ENCODE measurements at regions not wholly inside any gene's neighbourhood (a gene's known extent, or its start where the extent isn't known, plus 50 kb on each side); places are given as distances from the start of the nearest gene placed in this dataset.
"Not testable (repeated sequence)": the region's sequence is repeated elsewhere in the genome, so short reads cannot be mapped to it uniquely, and the experiment has no call there.

DNA sequence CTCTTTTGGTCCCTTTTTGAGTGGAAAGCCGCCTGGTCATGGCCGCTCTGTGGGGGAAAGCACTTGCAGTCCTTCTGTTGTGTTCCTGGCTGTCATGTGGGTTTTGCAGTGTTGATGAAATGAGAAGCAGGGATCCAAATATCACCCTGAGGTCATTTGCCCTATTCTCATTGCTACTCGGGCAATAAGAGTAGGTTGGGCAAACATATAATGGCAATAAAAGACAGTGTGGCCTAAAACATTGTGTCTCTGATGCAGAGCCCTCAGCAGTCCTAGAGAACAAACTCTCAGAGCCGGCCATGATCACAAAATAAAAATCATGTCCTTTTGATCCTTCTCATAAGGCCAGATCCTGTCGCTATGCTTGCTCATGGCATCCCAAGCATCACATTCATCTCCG is 361.1 kb upstream of the KLF4 start:
- DNase-seq, result no peak

DNA sequence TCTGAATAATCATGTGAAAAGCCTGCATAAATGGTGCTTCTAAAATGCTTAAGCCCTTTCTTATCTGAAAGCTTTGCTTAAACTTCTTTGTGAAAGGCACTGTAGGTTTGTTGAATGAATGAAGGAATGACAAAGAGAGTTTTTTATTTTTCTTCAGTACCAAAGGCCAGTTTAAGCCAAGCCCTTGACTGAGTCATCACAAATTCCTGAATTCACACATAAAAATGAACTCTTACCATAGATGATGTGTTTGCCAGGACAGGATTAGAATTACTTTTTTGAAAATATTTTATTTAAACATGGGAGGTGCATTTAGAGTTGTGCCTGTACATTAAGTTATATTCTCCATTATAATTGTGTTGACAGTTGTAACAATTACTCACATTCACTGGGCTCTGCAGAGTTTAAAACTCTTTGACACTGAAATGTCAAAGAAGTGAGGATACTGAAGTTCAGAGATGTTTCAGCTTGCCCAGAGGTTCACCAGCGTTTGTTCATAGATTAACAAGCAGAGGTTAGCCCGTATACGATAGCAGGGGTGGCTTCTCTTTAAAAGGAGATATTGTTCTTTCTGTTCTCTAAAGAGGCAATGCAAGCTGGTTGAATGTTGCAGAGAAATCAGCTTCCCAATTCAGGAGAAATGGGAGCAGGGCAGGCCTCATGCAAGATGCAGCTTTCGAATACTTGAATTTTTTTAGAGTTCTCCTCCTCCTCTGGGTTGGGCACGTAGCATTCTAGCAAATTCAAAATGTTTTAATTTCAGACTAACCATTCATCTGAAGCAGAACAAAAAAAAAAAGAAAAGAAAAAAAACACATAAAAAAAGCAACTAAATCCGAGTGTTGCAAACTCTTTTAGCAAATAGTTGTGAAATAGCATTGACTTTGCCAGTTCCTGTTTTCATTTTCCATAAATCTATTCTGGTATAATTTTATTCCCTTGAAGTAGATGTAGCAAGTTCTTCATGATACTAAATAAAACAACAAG is 358.7 kb upstream of the KLF4 start:
- DNase-seq, result no peak

DNA sequence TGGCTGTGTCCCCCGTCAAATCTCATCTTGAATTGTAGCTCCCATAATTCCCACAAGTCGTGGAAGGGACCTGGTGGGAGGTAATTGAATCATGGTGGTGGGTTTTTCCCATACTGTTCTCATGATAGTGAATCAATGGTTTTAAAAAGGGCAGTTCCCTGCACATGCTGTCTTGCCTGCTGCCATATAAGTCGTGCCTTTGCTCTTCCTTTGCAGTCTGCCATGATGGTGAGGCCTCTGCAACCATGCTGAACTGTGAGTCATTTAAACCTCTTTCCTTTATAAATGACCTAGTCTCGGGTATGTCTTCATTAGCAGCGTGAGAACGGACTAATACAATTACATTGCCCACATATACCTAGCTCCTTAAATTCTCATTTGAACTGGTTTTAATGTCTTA is 353.0 kb upstream of the KLF4 start:
- DNase-seq, result no peak

DNA sequence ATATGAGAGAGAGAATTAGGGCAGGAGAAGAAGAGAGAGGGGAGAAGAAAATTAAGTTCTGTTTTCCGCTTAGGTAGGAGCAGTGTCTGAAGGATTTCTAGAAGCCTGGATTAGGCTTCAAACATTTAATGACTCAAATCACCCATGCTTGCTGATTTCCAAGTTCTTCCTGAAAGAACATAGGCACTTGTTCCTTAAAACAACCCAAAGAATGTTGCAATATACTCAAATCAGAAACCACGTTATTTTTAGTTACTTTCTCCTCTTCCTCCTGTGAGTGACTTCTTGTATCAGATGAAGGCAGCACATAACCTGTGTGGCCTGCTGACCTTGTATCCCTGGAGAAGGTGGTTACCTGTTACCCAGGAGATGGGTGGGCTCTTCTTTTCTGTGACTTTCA is 351.5 kb upstream of the KLF4 start:
- DNase-seq, result no peak

DNA sequence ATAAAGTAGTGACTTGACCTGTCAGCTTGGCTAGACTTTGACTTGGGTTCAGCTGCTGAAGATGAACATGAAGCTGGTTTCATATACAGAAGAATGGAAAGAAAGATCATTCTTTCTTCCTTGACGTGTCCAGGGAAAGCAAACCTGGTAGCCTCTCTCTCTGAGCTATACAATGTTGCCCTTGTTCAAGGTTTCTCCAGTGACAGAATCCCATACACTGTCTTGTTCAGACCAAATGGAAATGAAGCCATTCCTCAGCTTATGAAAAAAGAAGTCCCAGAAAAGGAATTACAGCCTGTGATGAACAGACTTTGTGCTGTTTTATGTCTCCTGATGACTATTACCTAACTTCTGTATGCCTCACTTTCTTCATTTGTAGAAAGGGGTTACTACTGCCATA is 349.8 kb upstream of the KLF4 start:
- DNase-seq, result no peak

DNA sequence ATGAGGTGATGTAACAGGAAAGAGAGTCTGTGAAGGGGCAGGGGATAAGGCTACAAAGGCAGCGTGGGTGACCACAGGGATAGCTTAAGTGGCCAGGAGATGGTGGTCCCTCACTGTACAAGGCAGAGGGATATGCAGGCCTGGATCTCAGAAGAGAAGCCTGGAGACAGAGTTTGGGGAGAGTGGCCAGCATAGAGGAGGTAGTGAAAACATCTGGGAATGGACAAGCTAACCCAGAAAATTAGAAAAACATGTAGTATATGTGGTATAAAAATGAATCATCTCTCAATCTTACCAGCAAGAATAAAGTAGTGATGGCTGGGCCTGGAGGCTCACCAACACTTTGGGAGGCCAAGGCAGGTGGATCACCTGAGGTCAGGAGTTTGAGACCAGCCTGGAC is 349.2 kb upstream of the KLF4 start:
- no peak for DNase-seq

DNA sequence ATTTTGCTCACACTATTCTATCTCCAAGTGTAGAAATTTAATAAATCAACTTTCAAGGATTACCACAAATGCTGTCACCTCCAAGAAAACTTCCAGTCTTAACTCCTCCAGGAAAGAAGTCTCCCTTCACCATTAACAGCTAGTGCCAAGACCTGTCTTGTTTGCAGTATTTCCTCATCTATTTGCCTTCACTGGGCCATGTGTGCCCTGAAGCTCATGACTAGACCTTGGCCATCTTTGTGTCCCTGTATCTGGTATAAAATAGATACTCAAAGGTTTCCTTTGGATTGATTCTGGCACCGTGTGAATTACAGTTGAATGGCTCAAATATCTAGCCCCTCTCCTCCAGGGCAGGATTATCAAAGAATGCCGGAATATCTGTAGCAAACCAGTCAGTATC is 346.7 kb upstream of the KLF4 start:
- DNase-seq, result no peak

DNA sequence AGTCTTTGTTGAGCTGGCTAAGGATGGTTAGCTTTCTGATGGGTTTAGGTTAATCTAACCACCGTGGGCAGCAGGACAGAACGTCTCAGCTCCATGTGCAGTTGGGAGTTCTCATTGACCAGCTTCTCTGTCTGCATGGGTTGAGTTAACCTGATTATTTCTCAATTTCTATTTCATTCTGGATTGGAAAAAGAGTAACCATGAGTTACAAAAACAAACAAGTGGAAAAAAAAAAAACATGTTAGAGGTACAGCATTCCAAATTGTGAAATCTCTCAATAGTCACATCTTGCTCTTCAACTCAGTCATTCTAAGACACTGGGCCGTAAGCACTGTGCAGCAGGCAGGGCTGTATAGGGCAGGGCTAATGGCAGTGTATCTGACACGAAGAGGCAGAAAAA is 343.7 kb upstream of the KLF4 start:
- no peak for DNase-seq

DNA sequence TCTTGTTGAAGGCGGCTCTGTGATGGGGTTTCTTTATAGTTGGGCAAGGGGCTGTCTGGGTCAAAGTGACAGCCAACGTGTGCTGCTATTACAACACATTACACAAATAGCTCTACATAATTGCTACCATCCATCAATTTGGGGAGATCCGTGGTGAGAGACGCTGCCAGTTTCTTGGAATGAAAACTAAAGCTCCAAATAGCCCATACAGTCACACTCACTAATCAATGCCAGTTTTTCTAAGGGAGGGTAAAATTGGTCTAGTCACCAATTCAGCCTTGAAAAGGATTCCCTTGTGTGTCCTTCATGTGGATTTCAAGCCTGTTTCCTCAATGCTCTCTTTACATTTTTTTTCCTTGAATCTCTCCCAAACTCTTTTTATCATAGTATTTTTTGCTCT is 343.3 kb upstream of the KLF4 start:
- no peak for DNase-seq

DNA sequence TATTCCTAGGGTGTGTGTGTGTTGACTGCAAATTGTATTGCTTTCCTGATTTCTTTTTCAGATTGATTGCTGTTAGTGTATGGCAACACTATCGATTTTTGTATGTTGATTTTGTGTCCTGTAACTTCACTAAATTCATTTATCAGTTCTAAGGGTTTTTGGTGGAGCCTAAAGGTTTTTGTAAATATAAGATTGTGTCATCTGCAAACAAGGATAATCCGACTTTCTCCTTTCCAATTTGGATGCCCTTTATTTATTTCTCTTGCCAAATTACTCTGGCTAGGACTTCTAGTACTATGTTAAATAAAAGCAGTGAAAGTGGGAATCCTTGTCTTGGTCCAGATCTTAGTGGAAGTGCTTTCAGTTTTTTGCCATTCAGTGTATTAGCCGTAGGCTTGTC is 340.9 kb upstream of the KLF4 start:
- no peak for DNase-seq

DNA sequence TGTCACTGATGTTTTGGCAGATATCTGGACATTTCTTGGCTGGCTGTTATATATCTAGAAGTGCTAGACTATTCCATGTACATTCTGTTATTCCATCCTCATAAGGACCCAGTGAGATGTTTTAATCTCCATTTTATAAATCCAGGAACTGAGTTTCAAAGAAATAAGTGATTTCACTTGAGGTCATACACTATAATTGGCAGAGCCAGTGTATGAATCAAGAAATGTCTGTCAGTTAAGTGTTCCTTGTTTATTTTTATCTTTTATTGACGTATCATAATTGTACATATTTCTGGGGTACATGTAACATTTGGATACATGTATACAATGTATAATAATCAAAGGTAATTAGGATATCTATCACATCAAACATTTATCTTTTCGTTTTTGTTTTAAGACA is 338.3 kb upstream of the KLF4 start:
- no peak for DNase-seq

DNA sequence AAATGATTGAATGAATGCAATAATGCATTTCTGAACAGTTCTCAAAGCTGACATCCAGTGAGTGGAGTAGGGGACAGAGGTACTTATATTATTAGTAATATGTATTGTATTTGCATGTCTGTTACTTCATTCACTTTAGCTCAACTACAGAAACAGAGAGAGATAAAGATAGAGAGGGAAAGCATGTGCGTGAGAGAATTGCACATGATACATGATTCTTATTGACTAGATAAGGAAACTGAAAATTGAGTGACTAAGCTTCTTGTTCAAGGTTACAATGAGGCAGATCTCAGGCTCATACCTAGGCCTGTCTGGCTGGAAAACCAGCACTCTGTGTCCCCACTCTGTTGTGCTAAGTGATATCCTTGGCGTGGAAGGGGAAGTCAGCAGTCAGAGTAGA is 337.7 kb upstream of the KLF4 start:
- DNase-seq, result no peak

DNA sequence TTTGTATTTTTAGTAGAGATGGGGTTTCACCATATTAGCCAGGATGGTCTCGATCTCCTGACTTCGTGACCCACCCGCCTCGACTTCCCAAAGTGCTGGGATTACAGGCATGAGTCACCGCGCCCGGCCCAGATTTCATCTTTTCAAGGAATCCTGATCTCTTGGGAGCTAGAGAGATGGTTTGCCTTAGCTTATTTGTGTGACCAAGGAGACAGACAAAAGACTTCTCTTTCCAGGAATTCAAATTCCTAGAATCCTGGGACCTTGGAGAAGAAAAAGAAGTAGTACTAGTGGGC is 337.1 kb upstream of the KLF4 start:
- not testable (repeated sequence) for DNase-seq

DNA sequence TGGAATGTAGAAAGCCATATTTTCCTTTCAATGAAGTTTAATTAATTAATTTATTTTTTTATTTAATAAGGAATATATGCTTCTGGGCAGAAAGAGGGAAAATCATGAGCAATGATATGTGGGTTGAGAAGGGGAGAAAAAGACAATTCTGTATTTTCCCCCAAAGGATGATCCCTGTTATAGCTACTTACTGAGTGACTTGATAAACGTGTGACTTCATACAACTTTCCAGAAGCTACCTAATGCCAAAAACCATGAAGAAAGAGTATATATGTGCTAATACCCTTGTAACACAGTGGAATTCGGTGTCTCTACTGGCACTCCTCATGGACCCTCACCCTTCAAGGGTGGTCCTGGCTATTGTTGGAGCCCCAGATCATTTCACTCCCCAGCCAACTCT is 335.0 kb upstream of the KLF4 start:
- DNase-seq, result no peak

DNA sequence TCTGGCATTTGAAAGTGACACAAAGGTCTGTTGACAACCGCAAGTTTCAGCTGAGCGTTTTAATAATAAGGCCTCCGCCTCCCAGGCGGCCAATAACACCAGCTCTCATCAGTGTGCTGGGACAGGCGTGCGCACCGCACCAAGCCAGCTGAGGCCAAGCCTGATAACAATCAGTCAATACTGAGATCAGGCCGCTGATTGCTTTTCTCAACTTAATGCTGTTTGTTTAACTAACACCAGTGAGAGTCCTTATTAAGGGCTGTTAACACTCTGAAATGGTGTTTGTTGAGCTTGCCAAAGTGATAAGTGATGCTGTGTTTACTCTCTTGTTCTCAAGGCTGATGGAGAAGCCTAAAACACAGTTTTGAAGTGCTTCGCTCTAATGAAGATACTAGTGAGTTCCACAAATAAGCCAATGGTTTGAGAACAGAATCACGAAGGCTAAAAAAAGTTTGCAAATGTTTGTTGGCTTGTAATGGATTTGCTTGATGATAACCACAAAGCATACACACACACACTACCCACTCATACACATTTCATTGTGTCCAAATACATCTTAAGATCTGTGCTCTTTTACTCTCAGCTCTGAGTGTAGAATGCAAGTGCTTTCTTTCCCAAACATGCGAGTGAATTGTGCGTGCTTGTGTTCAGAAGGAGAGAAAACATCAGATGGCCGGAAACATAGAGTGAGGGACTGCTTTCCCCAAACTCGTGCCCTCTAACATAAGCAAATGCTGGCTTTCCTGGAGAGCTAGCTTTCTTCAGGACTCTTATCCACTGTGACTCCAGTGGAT is 330.4 kb upstream of the KLF4 start:
- DNase-seq, result no peak

DNA sequence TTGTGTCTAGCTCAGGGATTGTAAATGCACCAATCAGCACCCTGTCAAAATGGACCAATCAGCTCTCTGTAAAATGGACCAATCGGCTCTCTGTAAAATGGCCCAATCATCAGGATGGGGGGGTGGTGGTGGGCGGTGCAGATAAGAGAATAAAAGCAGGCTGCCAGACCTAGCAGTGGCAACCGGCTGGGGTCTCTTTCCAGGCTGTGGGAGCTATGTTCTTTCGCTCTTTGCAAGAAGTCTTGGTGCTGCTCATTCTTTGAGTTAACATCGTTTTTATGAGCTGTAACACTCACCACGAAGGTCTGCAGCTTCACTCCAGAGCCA is 328.9 kb upstream of the KLF4 start:
- not testable (repeated sequence) for DNase-seq

DNA sequence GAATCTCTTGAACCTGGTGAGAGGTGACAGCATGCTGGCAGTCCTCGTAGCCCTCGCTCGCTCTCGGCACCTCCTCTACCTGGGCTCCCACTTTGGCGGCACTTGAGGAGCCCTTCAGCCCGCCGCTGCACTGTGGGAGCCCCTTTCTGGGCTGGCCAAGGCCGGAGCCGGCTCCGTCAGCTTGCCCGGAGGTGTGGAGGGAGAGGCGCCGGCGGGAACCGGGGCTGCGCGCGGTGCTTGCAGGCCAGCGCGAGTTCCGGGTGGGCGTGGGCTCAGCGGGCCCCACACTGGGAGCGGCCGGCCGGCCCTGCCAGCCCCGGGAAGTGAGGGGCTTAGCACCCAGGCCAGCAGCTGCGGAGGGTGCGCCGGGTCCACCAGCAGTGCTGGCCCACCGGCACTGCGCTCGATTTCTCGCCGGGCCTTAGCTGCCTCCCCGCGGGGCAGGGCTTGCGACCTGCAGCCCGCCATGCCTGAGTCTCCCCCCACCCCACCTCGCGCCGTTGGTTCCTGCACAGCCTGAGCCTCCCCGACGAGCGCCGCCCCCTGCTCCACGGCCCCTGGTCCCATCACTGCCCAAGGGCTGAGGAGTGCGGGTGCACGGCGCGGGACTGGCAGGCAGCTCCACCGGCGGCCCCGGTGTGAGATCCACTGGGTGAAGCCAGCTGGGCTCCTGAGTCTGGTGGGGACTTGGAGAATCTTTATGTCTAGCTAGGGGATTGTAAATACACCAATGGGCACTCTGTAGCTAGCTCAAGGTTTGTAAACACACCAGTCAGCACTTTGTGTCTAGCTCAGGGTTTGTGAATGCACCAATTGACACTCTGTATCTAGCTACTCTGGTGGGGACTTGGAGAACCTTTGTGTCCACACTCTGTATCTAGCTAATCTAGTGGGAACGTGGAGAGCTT is 328.3 kb upstream of the KLF4 start:
- not testable (repeated sequence) for DNase-seq

DNA sequence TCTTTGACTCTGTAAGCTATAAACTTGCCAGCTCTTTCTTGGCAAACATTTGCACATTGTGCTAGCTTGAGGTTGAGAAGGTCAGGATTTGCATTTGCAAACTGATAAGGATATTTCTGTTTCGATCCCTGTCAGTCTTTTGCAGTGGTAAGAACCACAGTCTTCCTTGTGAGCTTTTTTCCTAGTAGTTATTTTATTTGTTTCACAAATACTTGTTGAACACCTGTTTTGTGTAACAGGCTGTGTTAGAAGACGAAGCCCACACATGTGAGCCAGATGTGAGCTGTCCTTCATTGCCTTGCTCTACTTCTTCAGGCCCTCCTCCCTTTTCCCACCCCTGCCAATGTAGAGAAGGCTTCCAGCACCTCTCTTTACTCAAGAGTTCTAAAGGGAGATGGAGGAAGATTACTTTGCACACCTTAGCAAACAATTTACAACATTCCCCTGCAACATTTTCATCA is 327.0 kb upstream of the KLF4 start:
- no peak for DNase-seq

DNA sequence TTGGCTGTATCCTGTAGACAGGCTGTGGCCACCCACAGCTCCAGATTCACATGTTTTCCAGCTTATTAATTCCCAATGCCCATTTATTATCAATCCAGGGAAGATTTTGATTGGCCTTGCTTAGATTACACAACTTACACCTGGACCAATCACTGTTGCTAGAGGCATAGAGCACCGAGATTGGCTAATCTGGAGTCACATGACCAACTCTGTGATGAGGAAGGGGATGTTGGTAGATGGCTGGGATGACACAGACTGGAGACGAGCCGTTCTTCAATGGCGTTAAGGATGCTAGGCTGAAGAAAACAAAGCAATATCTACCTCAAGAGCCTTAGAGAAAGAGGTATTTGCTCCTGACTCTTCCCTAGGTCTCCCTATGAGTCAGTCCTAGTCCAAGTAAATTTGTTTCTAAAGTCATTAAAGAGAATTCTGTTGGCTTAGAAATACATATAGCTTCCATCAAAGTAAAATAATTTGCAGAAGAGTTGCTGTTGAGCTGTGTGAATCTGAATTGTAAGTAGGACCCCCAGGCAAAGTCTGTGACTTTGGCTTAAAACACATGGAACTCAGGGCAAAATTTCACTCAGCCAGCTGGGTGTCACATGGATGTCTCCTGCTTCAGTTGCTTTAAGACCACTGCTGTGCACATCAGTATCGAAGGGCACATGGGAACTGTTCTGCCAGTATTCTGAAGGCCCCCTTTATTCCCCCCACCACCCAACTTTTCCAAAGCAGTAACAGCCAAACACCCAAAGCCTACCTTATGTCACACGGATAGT is 326.4 kb upstream of the KLF4 start:
- DNase-seq, result no peak

DNA sequence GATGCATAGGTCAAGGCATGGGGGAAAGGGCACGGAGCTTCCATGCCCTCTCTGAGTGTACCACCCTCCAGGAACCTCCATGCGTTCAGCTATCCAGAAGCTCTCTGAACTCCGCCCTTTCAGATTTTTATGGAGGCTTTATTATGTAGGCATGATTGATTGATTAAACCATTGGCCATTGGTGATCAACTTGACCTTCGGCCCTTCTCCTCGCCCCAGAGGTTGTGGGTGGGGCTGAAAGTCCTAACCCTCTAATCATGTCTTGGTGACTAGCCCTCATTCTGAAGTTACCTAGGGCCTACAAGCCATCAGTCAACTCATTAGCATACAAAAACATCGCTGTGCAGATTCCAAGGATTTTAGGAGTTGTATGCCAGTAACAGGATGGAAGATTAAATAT is 323.7 kb upstream of the KLF4 start:
- DNase-seq, result no peak

DNA sequence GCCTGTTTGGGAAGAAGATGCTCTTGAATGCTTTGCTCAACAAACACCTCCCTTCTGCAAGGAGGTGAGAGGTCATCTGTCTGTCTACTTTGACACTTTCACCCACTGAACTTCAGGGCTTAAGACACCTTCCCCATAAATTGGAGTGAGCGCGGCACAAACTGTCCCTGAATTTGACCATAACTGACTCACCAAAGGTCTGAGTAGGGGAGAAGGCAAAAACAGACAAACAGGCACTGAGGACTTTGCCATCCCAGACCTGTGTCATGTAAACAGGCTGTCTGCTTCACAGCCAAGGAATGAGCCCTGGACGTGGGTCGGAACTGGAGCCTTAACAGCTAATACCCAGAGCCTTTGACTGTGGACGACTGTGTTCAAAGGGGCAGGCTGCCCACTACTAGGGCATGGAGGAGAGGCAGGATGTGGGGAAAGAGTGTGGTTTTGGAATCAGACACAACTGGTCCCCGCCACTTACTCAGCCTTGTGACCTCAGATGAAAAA is 320.9 kb upstream of the KLF4 start:
- no peak for DNase-seq

DNA sequence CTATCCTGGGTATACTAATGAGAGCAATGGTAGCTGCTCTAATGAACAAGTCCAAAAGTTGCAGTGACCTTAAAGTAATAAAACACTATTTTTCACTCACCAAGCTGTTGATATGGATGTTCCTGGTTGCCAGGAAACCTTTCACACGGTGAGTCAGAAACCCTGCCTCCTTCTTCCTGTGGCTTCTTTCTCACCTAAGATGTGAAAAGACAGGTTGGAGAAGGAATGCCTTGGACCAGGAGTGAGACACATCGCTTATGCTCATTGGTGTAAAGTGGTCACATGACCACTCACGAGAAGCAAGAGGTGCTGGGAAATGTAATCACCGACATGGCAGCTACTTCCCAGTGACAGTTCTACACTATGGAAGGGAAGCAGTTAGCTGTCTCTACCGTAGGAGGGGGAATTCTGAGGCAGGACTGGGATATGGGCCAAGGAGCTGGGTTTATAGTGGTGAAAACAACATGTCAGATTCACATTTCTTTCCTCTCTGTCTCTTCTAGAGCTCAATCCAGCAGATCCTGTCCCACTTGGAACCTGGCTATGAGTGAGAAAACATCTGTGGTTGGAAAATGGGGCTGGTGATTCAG is 320.4 kb upstream of the KLF4 start:
- DNase-seq, result no peak

Measured in NCI-H2227 treated with DMSO at 0.1 percent for 48 hours (cell line).